Activated T-cell treated with anti-CD3 and anti-CD28 coated beads, Interleukin-2, amount 50 U/mL, for 72 hours (primary cell): ENCODE measurements at regions not wholly inside any gene's neighbourhood (a gene's known extent, or its start where the extent isn't known, plus 50 kb on each side); places are given as distances from the start of the nearest gene placed in this dataset.

Experiments used
- ATAC-seq, 2 donors: fragments of 150-1000 bp; cut with Tn5 transposase; replicated peaks in 1 of 2; 2 replicates each; pipeline ENCODE4 v1.10.0; 2021; ENCODE audit warnings: moderate library complexity in 2 of 2, mild to moderate bottlenecking in 1 of 2
- DNase-seq, 2 donors: peaks; one replicate each; pipeline ENCODE4 v3.0.0; 2021 to 2022; ENCODE audit warnings: mixed read lengths in 1 of 2
- H3K27ac Mint-ChIP-seq: one replicate; pipeline ENCODE4 v1.8.0; 2022; ENCODE audit warnings: mild to moderate bottlenecking, moderate library complexity, mixed read lengths
- H3K27me3 Mint-ChIP-seq: one replicate; pipeline ENCODE4 v1.8.0; 2022; ENCODE audit warnings: low read depth, mixed read lengths
- H3K36me3 Mint-ChIP-seq, 2 donors: one replicate each; pipeline ENCODE4 v1.8.0; 2022; ENCODE audit warnings: mixed read lengths in 2 of 2, mild to moderate bottlenecking in 1 of 2; ENCODE audit not compliant: insufficient read depth in 2 of 2
- H3K4me1 Mint-ChIP-seq: one replicate; pipeline ENCODE4 v1.8.0; 2022; ENCODE audit warnings: low read depth, mixed read lengths
- H3K4me3 Mint-ChIP-seq, 2 donors: one replicate each; pipeline ENCODE4 v1.8.0; 2022; ENCODE audit warnings: mild to moderate bottlenecking in 2 of 2, mixed read lengths in 2 of 2, moderate library complexity in 2 of 2
- H3K9me3 Mint-ChIP-seq, 2 donors: one replicate each; pipeline ENCODE4 v1.8.0; 2022; ENCODE audit warnings: mixed read lengths in 2 of 2

DNA sequence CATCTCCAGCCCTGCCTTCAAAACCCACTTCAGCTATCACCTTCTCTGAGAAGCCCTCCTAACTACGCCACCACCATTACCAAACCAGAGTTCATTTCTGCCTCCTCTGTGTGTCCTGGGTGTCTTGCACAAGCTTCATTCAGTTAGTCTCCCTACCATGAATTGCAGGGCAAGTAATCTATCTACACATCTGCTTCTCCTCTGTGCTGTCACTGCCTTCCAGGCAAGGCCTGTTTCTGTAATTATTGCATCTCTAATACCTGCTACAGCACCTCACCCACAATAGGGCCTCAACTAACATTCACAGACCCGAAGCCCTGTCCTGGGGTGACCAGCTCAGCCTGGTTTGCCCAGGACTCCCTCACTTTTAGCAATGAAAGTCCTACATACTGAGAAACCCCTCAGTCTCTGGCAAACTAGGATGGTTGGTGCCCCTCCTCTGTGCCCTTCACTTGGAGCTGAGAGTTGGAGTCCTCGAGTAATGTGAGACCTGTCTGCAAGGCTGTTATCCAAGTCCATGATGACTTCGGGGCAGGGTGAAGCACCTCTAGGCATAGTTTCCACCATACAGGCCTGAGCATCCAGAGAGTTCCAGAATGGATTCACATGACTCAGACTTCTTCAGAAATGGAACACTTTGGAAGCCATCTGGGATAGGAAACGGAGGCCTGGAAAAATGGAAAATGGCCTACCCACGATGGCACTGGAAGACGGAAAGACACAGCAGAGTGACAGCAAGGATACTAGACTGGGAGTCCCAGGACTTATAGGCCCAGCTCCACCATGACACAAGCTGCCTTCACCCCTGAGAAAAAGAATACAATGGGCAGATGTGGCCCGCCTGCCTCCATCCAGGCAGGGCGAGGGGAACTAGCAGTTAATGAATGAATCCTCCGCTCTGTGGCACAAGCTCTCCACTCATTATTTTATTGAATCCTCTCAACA, 269.3 kb downstream of the BUD13 start:
- no peaks in the 10 kb centered on the region for H3K9me3 Mint-ChIP-seq
- H3K27me3 Mint-ChIP-seq = peaks cover 77% of the 10 kb centered on the region
- ATAC-seq = no peak
- H3K4me1 Mint-ChIP-seq = no peaks in the 10 kb centered on the region
- H3K36me3 Mint-ChIP-seq = no peaks in the 10 kb centered on the region
- no peak overlapping the region for H3K27ac Mint-ChIP-seq
- H3K4me3 Mint-ChIP-seq = no peak overlapping the region
- DNase-seq = no peak

DNA sequence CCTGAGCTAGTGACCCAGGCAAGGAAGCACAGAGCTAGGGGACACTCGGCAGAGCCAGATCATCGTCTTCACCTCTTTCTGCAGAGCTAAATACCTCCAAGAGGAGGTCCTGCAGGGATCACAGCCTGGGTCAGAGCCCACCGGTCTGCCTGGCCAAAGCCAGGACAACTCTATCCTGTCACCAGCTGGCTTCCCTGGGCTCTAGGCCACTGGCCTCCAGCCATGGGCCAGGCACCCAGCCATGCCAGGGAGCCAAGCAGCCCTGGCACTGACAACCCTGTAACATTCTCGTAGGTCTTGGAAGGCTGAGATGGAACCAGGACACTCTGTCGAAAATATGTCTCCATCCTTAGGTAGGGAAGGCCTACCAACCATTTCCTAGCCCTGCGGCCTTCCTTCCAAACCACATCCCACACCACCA, 270.1 kb downstream of the BUD13 start:
- no peak overlapping the region for H3K27ac Mint-ChIP-seq
- peaks cover 72% of the 10 kb centered on the region for H3K27me3 Mint-ChIP-seq
- no peak overlapping the region for H3K4me3 Mint-ChIP-seq
- no peaks in the 10 kb centered on the region for H3K36me3 Mint-ChIP-seq
- no peaks in the 10 kb centered on the region for H3K9me3 Mint-ChIP-seq
- no peaks in the 10 kb centered on the region for H3K4me1 Mint-ChIP-seq
- ATAC-seq (no peak), DNase-seq (no peak)

DNA sequence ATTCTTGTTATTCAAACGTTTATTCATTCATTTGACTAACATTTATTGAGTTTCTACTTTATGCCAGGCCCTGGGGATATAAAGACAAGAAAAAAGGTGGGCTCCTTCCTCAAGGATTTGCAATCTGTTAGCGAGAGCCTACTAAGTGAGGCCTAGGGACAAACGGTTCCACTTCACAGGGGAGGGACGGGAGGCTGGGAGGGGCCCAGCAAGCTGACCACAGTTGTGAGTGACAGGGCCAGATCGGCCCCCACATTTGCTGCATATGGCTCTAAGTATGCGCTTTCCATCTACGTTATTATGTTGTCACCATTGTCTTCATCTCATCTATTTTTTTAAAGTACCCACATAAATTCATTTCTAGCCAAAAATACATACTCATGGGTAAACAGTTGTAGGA, 271.1 kb downstream of the BUD13 start:
- no peak for DNase-seq
- H3K27me3 Mint-ChIP-seq = peaks cover 70% of the 10 kb centered on the region
- no peak overlapping the region for H3K27ac Mint-ChIP-seq
- no peaks in the 10 kb centered on the region for H3K4me1 Mint-ChIP-seq
- no peak overlapping the region for H3K4me3 Mint-ChIP-seq
- H3K36me3 Mint-ChIP-seq = no peaks in the 10 kb centered on the region
- no peak for ATAC-seq
- no peaks in the 10 kb centered on the region for H3K9me3 Mint-ChIP-seq

DNA sequence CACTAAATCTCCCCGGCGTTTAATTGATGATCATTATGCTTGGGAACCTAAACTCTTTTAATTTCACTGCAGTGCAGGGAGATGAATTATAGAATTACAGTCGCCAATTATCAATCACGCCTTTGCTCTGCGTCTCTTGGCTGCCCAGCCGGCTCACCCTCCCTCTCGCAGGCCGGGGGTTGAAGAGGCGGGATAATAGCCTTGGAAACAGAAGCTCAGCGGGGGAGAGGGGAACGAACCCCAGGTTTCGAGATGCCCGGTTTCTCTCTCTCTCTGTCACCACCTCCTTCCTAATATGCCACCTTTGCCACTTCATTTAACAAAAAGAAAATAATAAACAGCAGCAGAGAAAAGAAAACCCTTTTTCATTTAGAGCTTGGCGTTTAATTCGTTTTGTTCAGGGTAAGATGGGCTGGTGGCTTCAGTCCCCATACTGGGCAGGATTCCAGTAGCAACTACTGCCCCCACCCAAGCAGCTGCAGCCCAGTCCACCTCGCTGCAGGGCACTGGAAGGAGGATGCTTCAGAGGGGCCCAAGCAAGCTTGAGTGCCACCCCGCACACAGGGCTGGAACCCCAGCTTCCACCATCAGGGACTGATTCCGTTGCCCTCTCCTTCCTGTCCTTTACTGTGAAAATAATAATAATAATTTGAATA, 271.7 kb downstream of the BUD13 start:
- H3K4me1 Mint-ChIP-seq = no peaks in the 10 kb centered on the region
- no peak overlapping the region for H3K4me3 Mint-ChIP-seq
- DNase-seq (no peak), ATAC-seq (no peak)
- H3K27ac Mint-ChIP-seq = no peak overlapping the region
- H3K27me3 Mint-ChIP-seq = peaks cover 65% of the 10 kb centered on the region
- H3K36me3 Mint-ChIP-seq = no peaks in the 10 kb centered on the region
- H3K9me3 Mint-ChIP-seq = no peaks in the 10 kb centered on the region

DNA sequence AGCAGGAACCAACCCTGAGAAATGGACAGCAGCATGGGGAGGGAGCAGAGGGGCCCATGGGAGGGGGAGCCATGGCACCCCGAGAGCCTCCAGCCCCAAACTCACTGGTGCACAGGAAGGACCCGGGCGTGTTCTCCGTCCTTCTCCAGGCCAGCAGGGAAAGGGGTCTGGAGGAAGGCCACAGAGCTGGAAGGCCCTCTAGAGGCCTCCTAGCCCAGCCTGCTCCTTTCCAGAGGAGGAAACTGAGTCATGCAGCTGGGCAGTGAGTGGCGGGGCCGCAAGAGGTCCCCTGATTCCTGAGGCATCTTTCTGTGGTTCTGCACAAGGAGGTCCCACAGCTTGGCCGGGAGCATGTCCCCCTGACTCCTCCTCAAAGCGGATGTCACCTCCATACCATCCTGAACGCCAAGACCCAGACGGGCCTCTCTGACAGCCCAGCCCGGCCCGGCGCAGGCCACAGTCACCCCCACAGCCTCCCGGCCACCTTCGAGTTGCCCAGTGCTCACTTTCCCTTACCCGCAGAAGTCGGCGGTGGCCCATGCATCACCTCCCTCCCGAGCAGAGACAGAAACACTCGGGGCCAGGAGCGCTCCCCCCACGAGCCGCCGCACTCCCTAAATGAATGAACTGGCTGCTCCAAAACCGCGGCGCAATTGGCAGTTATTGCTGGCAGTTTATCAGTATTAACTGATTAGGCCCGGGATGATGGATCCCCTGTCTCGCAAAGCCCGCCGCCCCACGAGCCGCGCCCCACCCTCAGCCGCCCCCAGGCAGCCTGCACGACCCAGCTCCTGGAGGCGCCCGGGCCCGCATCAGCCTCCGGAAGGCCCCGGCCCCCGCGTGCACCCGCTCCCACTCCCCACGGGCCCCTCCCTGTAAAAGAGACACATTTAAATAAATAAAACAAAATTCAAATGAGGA, 272.5 kb downstream of the BUD13 start:
- H3K4me3 Mint-ChIP-seq = no peak overlapping the region
- no peaks in the 10 kb centered on the region for H3K4me1 Mint-ChIP-seq
- DNase-seq (no peak), ATAC-seq (no peak)
- H3K9me3 Mint-ChIP-seq = no peaks in the 10 kb centered on the region
- no peaks in the 10 kb centered on the region for H3K36me3 Mint-ChIP-seq
- peaks cover 58% of the 10 kb centered on the region for H3K27me3 Mint-ChIP-seq
- H3K27ac Mint-ChIP-seq = no peak overlapping the region

DNA sequence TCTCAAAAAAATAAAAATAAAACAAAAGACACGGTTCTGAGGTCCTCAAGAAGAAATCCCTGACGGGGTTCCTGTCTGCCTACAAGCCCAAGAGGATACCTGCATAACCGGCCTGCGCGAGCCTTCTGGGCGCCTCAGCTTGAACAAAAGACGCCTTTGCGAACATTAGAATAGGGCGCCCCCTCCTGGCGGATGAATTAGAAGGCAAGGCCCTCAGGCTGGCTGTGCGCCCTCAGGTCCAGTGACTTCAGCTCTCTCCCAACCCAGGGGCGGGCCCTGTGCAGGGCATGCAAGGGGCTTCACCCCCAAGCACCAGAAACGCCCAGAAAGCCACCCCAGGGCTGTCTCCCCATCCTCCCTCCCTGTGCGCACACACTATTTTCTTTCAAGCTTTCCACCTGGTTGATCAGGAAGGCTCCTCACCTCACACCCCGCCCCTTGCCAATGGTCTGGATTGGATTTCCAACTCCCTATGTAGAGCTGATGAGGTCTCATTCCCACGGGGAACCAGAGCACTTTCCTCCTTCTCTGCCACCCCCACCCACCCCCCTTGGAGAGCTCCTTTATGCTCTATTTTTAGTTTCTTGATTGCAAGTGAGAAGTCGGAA, 273.3 kb downstream of the BUD13 start:
- peaks cover 53% of the 10 kb centered on the region for H3K27me3 Mint-ChIP-seq
- no peaks in the 10 kb centered on the region for H3K9me3 Mint-ChIP-seq
- no peak overlapping the region for H3K27ac Mint-ChIP-seq
- no peak overlapping the region for H3K4me3 Mint-ChIP-seq
- H3K4me1 Mint-ChIP-seq = no peaks in the 10 kb centered on the region
- DNase-seq (peak; percentile 59 to 75), ATAC-seq (peak; percentile 36 to 47)
- H3K36me3 Mint-ChIP-seq = no peaks in the 10 kb centered on the region

DNA sequence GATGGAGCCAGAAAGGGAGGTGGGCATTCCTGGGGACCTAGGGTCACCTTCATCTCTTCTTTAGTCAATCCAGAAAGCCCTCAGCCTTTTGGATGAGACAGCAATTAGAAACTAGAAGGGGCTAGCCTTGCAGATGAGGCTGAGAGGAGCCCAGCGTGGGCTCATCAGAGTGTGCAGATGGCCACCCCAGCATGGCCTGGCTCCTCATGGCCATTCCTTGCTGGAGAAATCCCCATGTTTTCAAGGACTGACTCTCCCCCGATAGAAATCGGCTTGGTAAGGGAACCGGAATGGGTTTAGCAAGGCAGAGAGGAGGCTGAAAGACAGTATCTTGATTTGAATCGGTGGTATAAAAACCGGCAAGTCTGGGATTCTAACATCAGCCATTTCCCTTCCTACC, 274.6 kb downstream of the BUD13 start:
- Mint-ChIP-seq H3K4me1 (no peaks in the 10 kb centered on the region), H3K36me3 (no peaks in the 10 kb centered on the region), H3K4me3 (no peak overlapping the region), H3K27me3 (peaks cover 39% of the 10 kb centered on the region), H3K27ac (no peak overlapping the region), H3K9me3 (no peaks in the 10 kb centered on the region)
- DNase-seq (no peak), ATAC-seq (no peak)

DNA sequence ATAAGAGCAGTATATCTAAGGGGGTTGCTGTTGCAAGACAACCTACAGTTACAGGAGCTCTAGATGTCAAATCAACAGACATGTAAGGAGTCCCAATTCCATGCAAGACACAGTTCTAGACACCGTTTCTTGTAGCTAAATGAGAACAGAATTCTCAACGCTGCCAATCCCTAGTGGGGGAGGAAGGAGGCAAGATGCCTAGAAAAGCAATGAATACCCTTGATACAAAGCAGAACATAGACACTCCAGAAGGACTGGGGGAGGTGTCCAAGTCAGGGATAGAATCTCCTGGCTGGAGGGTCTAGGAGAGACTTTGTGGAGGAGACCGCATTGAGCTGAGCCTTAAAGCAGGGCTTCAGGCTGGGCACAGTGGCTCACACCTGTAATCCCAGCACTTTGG, 280.2 kb downstream of the BUD13 start:
- Mint-ChIP-seq H3K36me3 (no peaks in the 10 kb centered on the region), H3K27ac (no peak overlapping the region), H3K4me3 (no peak overlapping the region), H3K27me3 (peaks cover 6% of the 10 kb centered on the region), H3K9me3 (no peaks in the 10 kb centered on the region), H3K4me1 (no peaks in the 10 kb centered on the region)
- no peak for DNase-seq
- ATAC-seq = no peak

DNA sequence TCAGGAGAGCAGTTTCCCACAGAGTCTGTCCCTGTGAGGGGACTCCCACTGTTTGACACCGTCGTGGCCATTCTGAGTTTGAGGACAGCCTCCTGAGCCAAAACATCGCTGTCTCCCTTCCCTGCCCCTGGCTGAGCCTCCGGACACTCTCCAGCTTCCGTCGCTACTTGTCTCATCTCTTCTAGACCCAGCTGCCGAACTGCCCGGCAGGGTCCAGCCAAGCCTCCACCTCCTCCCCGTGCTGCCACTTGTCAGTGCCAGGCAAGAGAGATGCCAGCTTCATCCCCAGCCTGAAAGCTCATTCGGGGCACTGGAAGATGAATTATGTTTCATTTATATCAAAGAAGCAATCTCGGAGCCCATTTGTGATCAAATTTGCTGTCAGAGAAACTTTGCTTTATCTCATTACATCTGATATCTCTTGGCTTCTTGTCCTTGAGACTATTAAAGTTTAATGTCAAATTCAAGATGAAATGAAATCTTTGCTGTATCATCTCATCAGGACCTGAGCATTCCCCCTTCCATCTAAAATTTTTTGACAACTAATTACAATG, 283.9 kb downstream of the BUD13 start:
- Mint-ChIP-seq H3K27ac (no peak overlapping the region), H3K9me3 (no peaks in the 10 kb centered on the region), H3K36me3 (no peaks in the 10 kb centered on the region), H3K4me3 (no peak overlapping the region), H3K4me1 (no peaks in the 10 kb centered on the region), H3K27me3 (peaks cover 13% of the 10 kb centered on the region)
- no peak for DNase-seq
- ATAC-seq = no peak

DNA sequence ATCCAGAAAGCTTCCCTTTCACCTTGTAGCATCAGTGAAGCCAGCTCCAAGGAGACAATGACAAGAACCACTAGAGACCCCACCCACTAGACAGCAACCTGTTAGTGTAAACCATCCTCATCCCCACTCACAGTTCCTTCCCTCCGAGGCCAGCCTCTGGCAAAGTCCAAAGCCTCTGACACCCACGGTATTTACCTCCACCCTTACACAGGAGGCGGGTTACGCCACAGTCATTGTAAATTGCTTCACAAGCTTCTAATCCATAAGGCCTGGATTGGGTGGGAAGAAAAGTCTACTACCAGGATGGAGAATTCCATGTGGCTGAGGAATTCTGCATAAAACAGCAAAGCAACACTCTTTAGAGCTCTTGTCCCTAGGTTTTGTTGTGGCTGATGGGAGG, 287.4 kb downstream of the BUD13 start:
- no peaks in the 10 kb centered on the region for H3K9me3 Mint-ChIP-seq
- no peak for ATAC-seq
- peaks cover 20% of the 10 kb centered on the region for H3K27me3 Mint-ChIP-seq
- H3K4me3 Mint-ChIP-seq = no peak overlapping the region
- DNase-seq = no peak
- no peaks in the 10 kb centered on the region for H3K4me1 Mint-ChIP-seq
- H3K27ac Mint-ChIP-seq = no peak overlapping the region
- H3K36me3 Mint-ChIP-seq = no peaks in the 10 kb centered on the region

DNA sequence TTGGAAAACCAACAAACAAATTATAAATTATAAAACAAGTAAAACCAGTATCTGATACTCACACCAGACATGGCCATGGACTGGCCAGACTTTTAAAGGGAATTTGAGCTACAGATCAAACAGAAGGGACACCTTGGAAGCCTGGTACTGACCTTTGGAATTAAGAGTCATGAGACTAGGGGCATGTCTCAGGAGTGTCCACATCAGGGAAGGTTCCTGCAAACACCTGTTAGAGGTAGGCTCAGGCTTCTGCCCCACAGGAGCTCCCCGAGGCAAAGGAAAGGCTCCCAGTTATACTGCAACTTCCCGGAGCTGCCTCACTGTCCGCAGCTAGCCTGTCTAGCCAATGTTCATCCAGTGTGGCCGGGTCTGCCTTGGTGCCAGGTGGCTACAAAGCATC, 290.1 kb downstream of the BUD13 start:
- ATAC-seq = no peak
- H3K36me3 Mint-ChIP-seq = no peaks in the 10 kb centered on the region
- no peaks in the 10 kb centered on the region for H3K9me3 Mint-ChIP-seq
- DNase-seq = no peak
- no peaks in the 10 kb centered on the region for H3K4me1 Mint-ChIP-seq
- H3K4me3 Mint-ChIP-seq = no peak overlapping the region
- H3K27me3 Mint-ChIP-seq = peaks cover 15% of the 10 kb centered on the region
- no peak overlapping the region for H3K27ac Mint-ChIP-seq

DNA sequence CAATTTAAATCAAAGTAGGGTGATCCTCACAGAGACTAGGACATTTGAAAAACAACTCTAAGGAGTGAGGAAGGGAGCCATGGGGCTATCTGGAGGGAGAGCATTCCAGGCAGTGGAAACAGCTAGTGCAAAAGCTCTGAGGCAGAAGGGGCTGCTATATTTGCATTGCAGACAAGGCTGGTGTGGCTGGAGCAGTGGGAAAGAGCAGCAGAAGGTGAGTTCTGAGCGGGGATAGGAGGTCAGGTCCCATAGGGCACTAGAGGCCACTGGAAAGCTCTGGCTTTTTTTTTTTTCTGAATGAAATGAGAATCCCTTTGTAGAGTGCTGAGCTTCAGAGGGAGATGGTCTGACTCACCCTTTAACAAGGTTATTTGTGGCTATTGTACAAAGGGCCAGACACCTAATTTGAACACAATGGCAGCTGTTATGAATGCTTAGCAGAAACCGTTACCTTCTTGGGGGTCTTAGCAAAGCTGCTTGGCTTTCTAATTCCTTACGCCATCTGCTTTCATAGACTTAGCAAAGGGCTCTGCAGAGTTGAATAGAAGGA, 291.6 kb downstream of the BUD13 start:
- no peaks in the 10 kb centered on the region for H3K9me3 Mint-ChIP-seq
- H3K4me1 Mint-ChIP-seq = no peaks in the 10 kb centered on the region
- no peaks in the 10 kb centered on the region for H3K36me3 Mint-ChIP-seq
- ATAC-seq = no peak
- peaks cover 7% of the 10 kb centered on the region for H3K27me3 Mint-ChIP-seq
- no peak for DNase-seq
- no peak overlapping the region for H3K27ac Mint-ChIP-seq
- H3K4me3 Mint-ChIP-seq = no peak overlapping the region
